SK-N-MC (cell line): ENCODE measurements at regions not wholly inside any gene's neighbourhood (a gene's known extent, or its start where the extent isn't known, plus 50 kb on each side); places are given as distances from the start of the nearest gene placed in this dataset.

Source experiments
- DNase-seq: peaks from one replicate; pipeline ENCODE4 v3.0.0-alpha.2; 2011; ENCODE audit warnings: low read depth, low spot score
- H3K27ac ChIP-seq: fragments of 200-600 bp; sonication (generic); 2 replicates; pipeline ENCODE4 v1.5.1; 2016; ENCODE audit warnings: mixed run types
- H3K36me3 ChIP-seq: fragments of 200-600 bp; sonication (generic); 2 replicates; pipeline ENCODE4 v1.6.1; 2017; ENCODE audit warnings: antibody characterized with exemption, low read length, mixed read lengths; ENCODE audit not compliant: insufficient read depth
- H3K4me3 ChIP-seq: fragments of 200-600 bp; sonication (generic); 2 replicates; pipeline ENCODE4 v1.5.1; 2016
- H3K9ac ChIP-seq: fragments of 200-600 bp; sonication (generic); 2 replicates; pipeline ENCODE4 v1.8.0; 2017; ENCODE audit warnings: mixed run types, mixed read lengths; ENCODE audit not compliant: insufficient read length
- H3K9me3 ChIP-seq: fragments of 200-600 bp; sonication (generic); 2 replicates; pipeline ENCODE4 v1.6.1; 2017; ENCODE audit warnings: low read depth, mild to moderate bottlenecking, antibody characterized with exemption, low read length, moderate library complexity, mixed read lengths
- EZH2 ChIP-seq: fragments of 200-600 bp; sonication (generic); IDR thresholded peaks from one replicate; pipeline ENCODE4 v1.6.1; 2017; ENCODE audit warnings: antibody characterized with exemption
- FOXP2 ChIP-seq: optimal IDR thresholded peaks from 2 replicates; pipeline ENCODE3; 2011; ENCODE audit warnings: mild to moderate bottlenecking, moderate library complexity; ENCODE audit not compliant: insufficient read depth; ENCODE audit errors: extremely low read length, control extremely low read depth
- POLR2AphosphoS5 ChIP-seq: IDR thresholded peaks from 2 replicates; pipeline ENCODE4 v1.6.1; 2012; ENCODE audit warnings: mild to moderate bottlenecking, low read depth, low read length, borderline replicate concordance

GRCh38 chr4:74878323-74878722 is 54.6 kb upstream of the PARM1 start:
- Histone ChIP-seq H3K27ac (no peak overlapping the region), H3K9ac (no peak overlapping the region), H3K36me3 (no peaks in the 10 kb centered on the region), H3K4me3 (no peak overlapping the region), H3K9me3 (no peaks in the 10 kb centered on the region)
- TF ChIP-seq POLR2AphosphoS5 (no peak), FOXP2 (no peak), EZH2 (no peak)
- no peak for DNase-seq

GRCh38 chr4:74875451-74875850 is 57.5 kb upstream of the PARM1 start:
- no peak for DNase-seq
- peak overlapping the region; percentile 55 for H3K27ac ChIP-seq
- TF ChIP-seq POLR2AphosphoS5: no peak
- no peak for TF ChIP-seq EZH2
- TF ChIP-seq FOXP2: no peak

GRCh38 chr4:74874753-74875367 is 58.1 kb upstream of the PARM1 start:
- peak; percentile 85 for DNase-seq
- Histone ChIP-seq H3K4me3 (no peak overlapping the region; the same call in 1 of the 2 replicates), H3K9ac (peak overlapping the region; percentile 11), H3K9me3 (no peaks in the 10 kb centered on the region), H3K27ac (peak overlapping the region; percentile 86), H3K36me3 (no peaks in the 10 kb centered on the region)
- no peak for TF ChIP-seq POLR2AphosphoS5
- TF ChIP-seq FOXP2: no peak
- no peak for TF ChIP-seq EZH2

More at GRCh38 chr4:74875451-74875850, 57.5 kb upstream of the PARM1 start:
- H3K36me3 ChIP-seq: no peaks in the 10 kb centered on the region
- H3K9ac ChIP-seq: no peak overlapping the region
- no peaks in the 10 kb centered on the region for H3K9me3 ChIP-seq
- no peak overlapping the region for H3K4me3 ChIP-seq

GRCh38 chr4:74873545-74874301 is 59.2 kb upstream of the PARM1 start:
- no peak for TF ChIP-seq FOXP2
- no peak for TF ChIP-seq POLR2AphosphoS5
- TF ChIP-seq EZH2: no peak
- no peaks in the 10 kb centered on the region for H3K36me3 ChIP-seq
- peak overlapping the region; percentile 42 for H3K4me3 ChIP-seq
- peak overlapping the region; percentile 11 for H3K9ac ChIP-seq
- H3K27ac ChIP-seq: peak overlapping the region; percentile 86
- peak; percentile 51 for DNase-seq
- no peaks in the 10 kb centered on the region for H3K9me3 ChIP-seq

GRCh38 chr4:74858921-74859562 is 64.7 kb upstream of the BTC start:
- no peaks in the 10 kb centered on the region for H3K9me3 ChIP-seq
- DNase-seq: no peak
- H3K4me3 ChIP-seq: no peak overlapping the region
- TF ChIP-seq EZH2 (no peak), FOXP2 (no peak), POLR2AphosphoS5 (no peak)
- H3K9ac ChIP-seq: no peak overlapping the region
- H3K27ac ChIP-seq: no peak overlapping the region
- no peaks in the 10 kb centered on the region for H3K36me3 ChIP-seq

- Histone ChIP-seq H3K9me3 (no peaks in the 10 kb centered on the region), H3K27ac (no peak overlapping the region), H3K9ac (no peak overlapping the region), H3K4me3 (no peak overlapping the region), H3K36me3 (no peaks in the 10 kb centered on the region)
- no peak for DNase-seq
- no peak for TF ChIP-seq POLR2AphosphoS5
- no peak for TF ChIP-seq EZH2
- TF ChIP-seq FOXP2: no peak
Measured at GRCh38 chr4:74855879-74856278, 61.6 kb upstream of the BTC start.

- Histone ChIP-seq H3K9ac (no peak overlapping the region), H3K36me3 (no peaks in the 10 kb centered on the region), H3K4me3 (no peak overlapping the region), H3K27ac (no peak overlapping the region), H3K9me3 (no peaks in the 10 kb centered on the region)
- TF ChIP-seq FOXP2 (no peak), POLR2AphosphoS5 (no peak), EZH2 (no peak)
- no peak for DNase-seq
Measured at GRCh38 chr4:74848774-74849173, 54.5 kb upstream of the BTC start.

GRCh38 chr4:74845834-74846233 is 51.5 kb upstream of the BTC start:
- no peak overlapping the region for H3K9ac ChIP-seq
- no peak overlapping the region for H3K27ac ChIP-seq
- DNase-seq: no peak
- no peak for TF ChIP-seq POLR2AphosphoS5
- TF ChIP-seq FOXP2: no peak
- TF ChIP-seq EZH2: no peak
- H3K4me3 ChIP-seq: no peak overlapping the region
- H3K9me3 ChIP-seq: no peaks in the 10 kb centered on the region
- no peaks in the 10 kb centered on the region for H3K36me3 ChIP-seq
